ENCODE measurements at regions not wholly inside any gene's neighbourhood (a gene's known extent, or its start where the extent isn't known, plus 50 kb on each side); places are given as distances from the start of the nearest gene placed in this dataset.
"Not testable (repeated sequence)": the region's sequence is repeated elsewhere in the genome, so short reads cannot be mapped to it uniquely, and the experiment has no call there.

GRCh38 chr11:38952698-38953097 lies 2354.7 kb upstream of the RAG2 start:
- ATAC-seq (replicated peaks), result no peak
- Mint-ChIP-seq H3K27ac (no peak overlapping the region), H3K4me1 (no peaks in the 10 kb centered on the region), H3K36me3 (ENCODE audit: low read depth) (no peaks in the 10 kb centered on the region), H3K4me3 (no peak overlapping the region), H3K9me3 (no peaks in the 10 kb centered on the region), H3K27me3 (no peaks in the 10 kb centered on the region)

- H3K36me3 Mint-ChIP-seq (ENCODE audit: low read depth), result no peaks in the 10 kb centered on the region
- H3K27me3 Mint-ChIP-seq, result no peaks in the 10 kb centered on the region
- ATAC-seq (replicated peaks), result no peak
- H3K4me3 Mint-ChIP-seq, result no peak overlapping the region
- H3K27ac Mint-ChIP-seq, result no peak overlapping the region
- peaks cover 7% of the 10 kb centered on the region for H3K9me3 Mint-ChIP-seq
- no peaks in the 10 kb centered on the region for H3K4me1 Mint-ChIP-seq
These were observed 2352.8 kb upstream of the RAG2 start for GRCh38 chr11:38950867-38951266.

DNA sequence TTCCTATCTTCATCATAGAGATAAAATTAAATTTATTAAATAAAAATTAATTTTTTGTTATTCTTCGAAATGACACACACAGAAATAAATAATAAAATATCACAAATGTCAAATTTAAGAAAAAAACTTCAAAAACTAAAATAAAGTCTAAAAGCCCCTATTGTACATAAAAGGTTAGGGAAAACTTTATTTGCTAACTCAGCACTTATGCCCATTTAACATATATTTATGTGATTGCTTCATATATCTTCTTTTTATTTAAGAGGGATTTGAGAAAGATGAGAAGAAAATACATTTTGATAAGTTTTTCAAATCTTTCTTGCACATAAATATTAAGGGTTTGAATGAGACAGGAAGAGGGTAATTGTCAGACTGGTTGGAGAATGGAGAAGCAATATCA lies 2350.4 kb upstream of the RAG2 start:
- Mint-ChIP-seq H3K9me3 (peaks cover 11% of the 10 kb centered on the region), H3K36me3 (ENCODE audit: low read depth) (no peaks in the 10 kb centered on the region), H3K27ac (no peak overlapping the region), H3K4me1 (no peaks in the 10 kb centered on the region), H3K4me3 (no peak overlapping the region), H3K27me3 (no peaks in the 10 kb centered on the region)
- ATAC-seq (replicated peaks), result no peak

DNA sequence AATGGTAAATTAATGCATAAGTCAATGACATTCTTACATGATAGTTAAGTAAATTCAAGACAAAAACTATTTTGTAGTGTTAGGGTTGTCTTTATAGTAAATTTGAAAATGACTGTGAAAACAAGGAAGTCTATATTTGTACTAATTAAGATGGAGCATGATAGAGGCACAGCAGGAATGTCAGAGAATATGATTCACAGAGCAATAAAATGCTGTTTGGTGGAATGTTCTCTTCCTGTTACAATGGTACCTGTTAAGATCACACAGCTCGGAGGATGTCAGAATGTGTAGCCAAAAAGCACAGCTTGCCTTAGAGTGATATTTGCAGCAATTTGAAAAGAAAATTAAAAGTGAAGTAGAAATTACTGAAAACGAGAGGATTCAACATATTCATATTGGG lies 2339.7 kb upstream of the RAG2 start:
- Mint-ChIP-seq H3K27ac (no peak overlapping the region), H3K9me3 (peaks cover 9% of the 10 kb centered on the region)

DNA sequence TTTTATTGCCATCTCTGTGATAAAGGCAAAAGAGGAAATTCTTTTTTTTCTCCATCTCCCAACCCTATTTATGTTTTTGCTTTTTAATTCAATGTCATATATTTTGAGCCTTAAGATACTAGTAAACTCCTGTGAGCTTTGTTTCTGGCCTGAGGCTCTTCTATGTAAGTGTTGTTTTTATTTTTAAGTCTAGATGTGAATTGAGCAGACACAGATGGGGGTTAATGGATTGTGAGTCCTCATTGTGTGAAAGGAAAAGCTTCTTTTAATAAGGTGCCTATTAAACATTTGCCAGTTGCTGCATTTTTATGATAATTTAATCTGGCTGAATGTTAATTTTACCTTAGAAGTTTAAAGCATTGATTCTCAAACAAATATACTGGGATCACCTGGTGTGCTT lies 2337.9 kb upstream of the RAG2 start:
- Mint-ChIP-seq H3K9me3 (peaks cover 9% of the 10 kb centered on the region), H3K36me3 (ENCODE audit: low read depth) (no peaks in the 10 kb centered on the region), H3K27ac (no peak overlapping the region), H3K27me3 (no peaks in the 10 kb centered on the region), H3K4me3 (no peak overlapping the region), H3K4me1 (no peaks in the 10 kb centered on the region)
- no peak for ATAC-seq (replicated peaks)

More for the DNA sequence above, 2339.7 kb upstream of the RAG2 start:
- Mint-ChIP-seq H3K4me1 (no peaks in the 10 kb centered on the region), H3K36me3 (ENCODE audit: low read depth) (no peaks in the 10 kb centered on the region), H3K4me3 (no peak overlapping the region), H3K27me3 (no peaks in the 10 kb centered on the region)
- ATAC-seq (replicated peaks), result no peak

DNA sequence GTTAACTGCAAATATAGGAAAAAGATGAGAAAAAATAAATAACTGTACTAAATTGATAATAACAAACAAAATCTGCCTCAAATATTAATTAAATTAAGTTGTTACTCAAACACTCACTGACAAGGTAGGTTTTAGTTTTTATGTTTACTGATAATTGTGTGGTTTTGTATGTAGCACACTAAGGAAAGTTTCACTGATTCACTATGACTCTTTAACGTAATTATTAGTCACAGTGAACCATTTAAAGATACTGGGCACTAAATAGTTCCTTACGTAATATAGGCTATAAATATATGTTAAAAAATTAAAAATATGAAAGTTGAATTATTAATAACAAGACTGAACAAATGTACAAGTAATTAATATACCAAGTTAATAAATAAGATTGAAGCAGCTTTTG lies 2330.0 kb upstream of the RAG2 start:
- ATAC-seq (replicated peaks), result no peak
- H3K9me3 Mint-ChIP-seq, result no peaks in the 10 kb centered on the region
- no peaks in the 10 kb centered on the region for H3K27me3 Mint-ChIP-seq
- no peak overlapping the region for H3K4me3 Mint-ChIP-seq
- H3K4me1 Mint-ChIP-seq, result no peaks in the 10 kb centered on the region
- H3K27ac Mint-ChIP-seq, result no peak overlapping the region
- H3K36me3 Mint-ChIP-seq (ENCODE audit: low read depth), result no peaks in the 10 kb centered on the region

DNA sequence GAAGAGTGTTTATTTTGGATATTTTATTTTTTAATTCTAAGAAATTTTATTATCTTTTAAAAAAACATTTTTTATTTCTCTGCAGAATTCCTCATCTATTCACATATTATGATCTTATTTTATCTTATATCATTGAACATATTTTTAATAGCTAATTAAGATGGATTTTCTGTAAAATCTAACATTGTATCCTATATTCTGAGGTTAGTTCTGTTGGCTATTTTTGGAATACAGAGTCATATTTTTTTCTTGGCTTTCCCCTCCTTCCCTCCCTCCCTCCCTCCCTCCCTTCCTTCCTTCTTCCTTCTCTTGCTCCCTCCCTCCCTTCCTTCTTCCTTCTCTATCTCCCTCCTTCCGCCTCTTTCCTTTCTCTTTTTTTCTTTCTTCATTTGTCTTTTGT lies 2326.6 kb upstream of the RAG2 start:
- Mint-ChIP-seq H3K4me3 (no peak overlapping the region), H3K36me3 (ENCODE audit: low read depth) (no peaks in the 10 kb centered on the region), H3K9me3 (peaks cover 5% of the 10 kb centered on the region), H3K27me3 (no peaks in the 10 kb centered on the region), H3K27ac (no peak overlapping the region), H3K4me1 (no peaks in the 10 kb centered on the region)
- no peak for ATAC-seq (replicated peaks)

- no peak overlapping the region for H3K27ac Mint-ChIP-seq
- no peaks in the 10 kb centered on the region for H3K36me3 Mint-ChIP-seq (ENCODE audit: low read depth)
- H3K4me1 Mint-ChIP-seq, result no peaks in the 10 kb centered on the region
- peaks cover 14% of the 10 kb centered on the region for H3K9me3 Mint-ChIP-seq
- no peaks in the 10 kb centered on the region for H3K27me3 Mint-ChIP-seq
- no peak for ATAC-seq (replicated peaks)
- H3K4me3 Mint-ChIP-seq, result no peak overlapping the region
These were observed 2302.2 kb upstream of the RAG2 start for GRCh38 chr11:38900211-38900610.

DNA sequence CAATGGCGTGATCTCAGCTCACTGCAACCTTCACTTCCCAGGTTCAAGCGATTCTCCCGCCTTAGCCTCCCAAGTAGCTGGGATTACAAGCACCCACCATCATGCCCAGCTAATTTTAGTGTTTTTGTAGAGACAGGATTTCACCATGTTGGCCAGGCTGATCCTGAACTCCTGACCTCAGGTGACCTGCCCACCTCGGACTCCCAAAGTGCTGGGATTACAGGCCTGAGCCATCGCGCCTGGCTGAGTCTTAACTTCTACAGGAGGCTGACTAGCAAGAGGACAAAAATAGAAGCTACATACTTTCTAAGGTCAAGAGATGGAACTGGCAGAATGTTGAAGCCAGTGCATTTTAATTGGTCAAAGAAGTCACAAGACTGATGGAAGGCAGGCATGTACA lies 2296.2 kb upstream of the RAG2 start:
- H3K4me1 Mint-ChIP-seq, result not testable (repeated sequence)

DNA sequence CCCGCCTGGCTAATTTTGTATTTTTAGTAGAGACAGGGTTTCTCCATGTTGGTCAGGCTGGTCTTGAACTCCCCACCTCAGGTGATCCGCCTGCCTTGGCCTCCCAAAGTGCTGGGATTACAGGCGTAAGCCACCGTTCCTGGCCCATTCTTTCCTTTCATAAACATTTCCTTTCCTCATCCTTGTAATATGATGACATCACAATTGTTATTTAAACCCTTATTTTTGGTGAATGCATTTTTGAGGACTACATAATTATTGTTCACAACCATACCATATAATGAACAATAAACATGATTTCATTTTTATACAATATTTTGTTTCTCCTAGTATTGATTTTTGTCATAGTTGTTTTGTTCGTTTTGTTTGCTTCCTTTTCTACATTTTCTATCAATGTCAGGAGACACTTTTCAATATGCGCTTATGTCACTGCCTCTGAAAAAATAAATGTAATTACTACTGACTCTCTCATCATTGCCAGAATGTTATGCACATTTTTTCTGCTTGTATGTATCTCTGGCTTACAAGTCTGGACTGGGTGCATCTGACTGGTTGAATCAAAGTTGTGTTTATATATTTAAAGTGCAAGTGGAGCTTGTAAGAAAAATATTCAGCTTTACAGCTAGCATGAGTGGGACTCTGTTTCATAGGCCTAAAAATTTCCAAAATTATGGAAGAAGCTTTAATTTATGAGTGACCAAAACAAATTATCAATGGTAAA lies 2286.3 kb upstream of the RAG2 start:
- Mint-ChIP-seq H3K4me3 (no peak overlapping the region), H3K27me3 (no peaks in the 10 kb centered on the region), H3K9me3 (peaks cover 7% of the 10 kb centered on the region), H3K27ac (no peak overlapping the region), H3K4me1 (no peaks in the 10 kb centered on the region), H3K36me3 (ENCODE audit: low read depth) (no peaks in the 10 kb centered on the region)
- no peak for ATAC-seq (replicated peaks)

More for the DNA sequence above, 2296.2 kb upstream of the RAG2 start:
- not testable (repeated sequence) for H3K36me3 Mint-ChIP-seq (ENCODE audit: low read depth); H3K27me3 Mint-ChIP-seq; H3K27ac Mint-ChIP-seq; ATAC-seq (replicated peaks); H3K9me3 Mint-ChIP-seq; H3K4me3 Mint-ChIP-seq

GRCh38 chr11:38867338-38867737 lies 2269.3 kb upstream of the RAG2 start:
- Mint-ChIP-seq H3K27me3 (no peaks in the 10 kb centered on the region), H3K9me3 (peaks cover 17% of the 10 kb centered on the region), H3K4me1 (no peaks in the 10 kb centered on the region), H3K4me3 (no peak overlapping the region), H3K27ac (no peak overlapping the region), H3K36me3 (ENCODE audit: low read depth) (no peaks in the 10 kb centered on the region)
- ATAC-seq (replicated peaks), result no peak

DNA sequence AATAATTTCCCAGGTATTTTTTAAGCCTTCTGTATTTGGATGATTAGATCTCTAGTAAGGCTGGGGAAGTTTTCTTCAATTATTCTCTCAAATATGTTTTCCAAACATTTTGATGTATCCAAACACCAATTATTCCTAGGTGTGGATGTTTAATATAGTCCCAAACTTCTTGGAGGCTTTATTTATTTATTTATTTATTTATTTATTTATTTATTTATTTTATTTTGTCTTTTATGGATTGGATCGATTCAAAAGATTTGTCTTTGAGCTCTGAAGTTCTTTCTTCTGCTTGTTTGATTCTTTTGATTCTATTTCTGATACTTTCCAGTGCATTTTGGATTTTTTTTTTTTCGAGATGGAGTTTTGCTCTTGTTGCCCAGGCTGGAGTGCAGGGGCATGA lies 2267.9 kb upstream of the RAG2 start:
- Mint-ChIP-seq H3K9me3 (peaks cover 22% of the 10 kb centered on the region), H3K27ac (no peak overlapping the region)

GRCh38 chr11:38842991-38843390 lies 2245.0 kb upstream of the RAG2 start:
- H3K9me3 Mint-ChIP-seq, result peaks cover 8% of the 10 kb centered on the region
- no peak overlapping the region for H3K27ac Mint-ChIP-seq
- H3K27me3 Mint-ChIP-seq, result no peaks in the 10 kb centered on the region
- no peaks in the 10 kb centered on the region for H3K36me3 Mint-ChIP-seq (ENCODE audit: low read depth)
- no peaks in the 10 kb centered on the region for H3K4me1 Mint-ChIP-seq
- H3K4me3 Mint-ChIP-seq, result no peak overlapping the region
- ATAC-seq (replicated peaks), result no peak

More for the DNA sequence above, 2267.9 kb upstream of the RAG2 start:
- no peaks in the 10 kb centered on the region for H3K4me1 Mint-ChIP-seq
- ATAC-seq (replicated peaks), result no peak
- no peaks in the 10 kb centered on the region for H3K36me3 Mint-ChIP-seq (ENCODE audit: low read depth)
- H3K4me3 Mint-ChIP-seq, result no peak overlapping the region
- no peaks in the 10 kb centered on the region for H3K27me3 Mint-ChIP-seq

DNA sequence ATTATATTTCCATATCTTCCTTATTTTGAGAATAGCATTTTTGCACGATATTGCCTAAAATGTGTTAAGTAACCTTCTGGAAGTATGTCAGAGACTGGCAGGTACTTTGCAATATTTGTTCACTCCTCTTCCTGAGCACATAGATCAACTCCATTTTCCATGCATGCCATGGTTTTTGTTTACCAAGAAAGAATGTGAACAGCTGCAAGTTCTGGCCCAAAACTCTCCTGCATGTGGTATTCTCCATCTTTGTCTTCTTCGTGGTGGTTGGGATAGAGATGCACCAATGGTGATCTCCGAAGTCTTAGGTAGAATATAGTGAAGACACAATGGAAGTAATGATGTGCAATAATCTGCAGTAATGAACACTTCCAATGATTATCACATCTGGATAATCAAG lies 2241.0 kb upstream of the RAG2 start:
- Mint-ChIP-seq H3K9me3 (peaks cover 8% of the 10 kb centered on the region), H3K27ac (no peak overlapping the region), H3K36me3 (ENCODE audit: low read depth) (no peaks in the 10 kb centered on the region), H3K4me1 (no peaks in the 10 kb centered on the region), H3K27me3 (no peaks in the 10 kb centered on the region), H3K4me3 (no peak overlapping the region)
- ATAC-seq (replicated peaks), result no peak

GRCh38 chr11:38835966-38836365 lies 2237.9 kb upstream of the RAG2 start:
- no peaks in the 10 kb centered on the region for H3K36me3 Mint-ChIP-seq (ENCODE audit: low read depth)

DNA sequence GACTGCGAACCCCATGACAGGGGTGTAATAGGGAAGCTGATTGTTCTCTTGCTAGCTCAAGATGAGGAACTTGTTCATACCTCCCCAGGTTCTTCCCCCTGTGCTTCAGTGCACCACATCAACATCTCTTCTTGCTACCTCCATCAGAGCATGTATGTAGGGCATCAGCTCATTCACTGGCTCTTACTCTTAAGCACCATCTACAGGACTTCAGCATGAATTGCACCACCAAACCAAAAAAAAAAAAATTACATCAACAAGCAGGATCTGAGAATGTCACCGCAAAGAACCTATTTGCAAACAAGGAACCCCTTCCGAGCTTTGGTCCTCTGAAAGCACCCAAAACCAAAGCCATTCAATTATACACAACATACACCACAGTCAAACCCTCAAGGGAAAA lies 2226.5 kb upstream of the RAG2 start:
- H3K4me3 Mint-ChIP-seq, result no peak overlapping the region
- no peak overlapping the region for H3K27ac Mint-ChIP-seq
- ATAC-seq (replicated peaks), result no peak
- no peaks in the 10 kb centered on the region for H3K4me1 Mint-ChIP-seq
- H3K36me3 Mint-ChIP-seq (ENCODE audit: low read depth), result no peaks in the 10 kb centered on the region
- H3K27me3 Mint-ChIP-seq, result no peaks in the 10 kb centered on the region
- peaks cover 33% of the 10 kb centered on the region for H3K9me3 Mint-ChIP-seq

More at GRCh38 chr11:38835966-38836365, 2237.9 kb upstream of the RAG2 start:
- no peaks in the 10 kb centered on the region for H3K27me3 Mint-ChIP-seq
- H3K4me1 Mint-ChIP-seq, result no peaks in the 10 kb centered on the region
- ATAC-seq (replicated peaks), result no peak
- peaks cover 8% of the 10 kb centered on the region for H3K9me3 Mint-ChIP-seq
- no peak overlapping the region for H3K27ac Mint-ChIP-seq
- H3K4me3 Mint-ChIP-seq, result no peak overlapping the region

All from activated T-helper 17 cell treated with anti-CD3 and anti-CD28 coated beads, Interleukin-2, amount 50 U/mL, for 72 hours (primary cell).